Mesenchymal stem cell (in vitro differentiated cells and primary cell): ENCODE measurements at regions not wholly inside any gene's neighbourhood (a gene's known extent, or its start where the extent isn't known, plus 50 kb on each side); places are given as distances from the start of the nearest gene placed in this dataset.
A peak's percentile ranks its signal among the peaks of the same experiment; 100 is the strongest.

Experiments
- DNase-seq: peaks from one replicate; pipeline ENCODE4 v3.0.0-alpha.2; 2013
- H2AFZ ChIP-seq: one replicate; pipeline ENCODE4 v1.6.1; 2013; ENCODE audit warnings: low read depth, mild to moderate bottlenecking, control low read depth, inconsistent platforms, low read length, moderate library complexity
- H2AK5ac ChIP-seq: 2 replicates; pipeline ENCODE4 v1.6.1; 2013; ENCODE audit warnings: low read length, moderate library complexity, mild to moderate bottlenecking, inconsistent platforms; ENCODE audit not compliant: severe bottlenecking
- H2BK120ac ChIP-seq: one replicate; pipeline ENCODE4 v1.6.1; 2013; ENCODE audit warnings: low read depth, mild to moderate bottlenecking, inconsistent platforms, low read length, moderate library complexity
- H2BK12ac ChIP-seq, 2 experiments: one replicate each; pipeline ENCODE4 v1.6.1; 2013; ENCODE audit warnings: inconsistent platforms in 2 of 2, low read length in 2 of 2, mild to moderate bottlenecking in 2 of 2, moderate library complexity in 2 of 2, control low read depth in 1 of 2
- H2BK15ac ChIP-seq: one replicate; pipeline ENCODE4 v1.6.1; 2013; ENCODE audit warnings: mild to moderate bottlenecking, low read depth, inconsistent platforms; ENCODE audit not compliant: poor library complexity, severe bottlenecking
- H2BK5ac ChIP-seq: 2 replicates; pipeline ENCODE4 v1.6.1; 2013; ENCODE audit warnings: low read depth, mild to moderate bottlenecking, low read length, control low read depth, inconsistent platforms; ENCODE audit not compliant: poor library complexity, severe bottlenecking
- H3K14ac ChIP-seq, 2 experiments: one replicate each; pipeline ENCODE4 v1.6.1; 2013; ENCODE audit warnings: inconsistent platforms in 2 of 2, low read length in 2 of 2, control low read depth in 1 of 2, mild to moderate bottlenecking in 1 of 2, moderate library complexity in 1 of 2
- H3K18ac ChIP-seq, 2 experiments: one replicate each; pipeline ENCODE4 v1.6.1; 2013; ENCODE audit warnings: inconsistent platforms in 2 of 2, low read length in 2 of 2, control low read depth in 1 of 2, low read depth in 1 of 2, mild to moderate bottlenecking in 1 of 2
- H3K23ac ChIP-seq, 2 experiments: one replicate each; pipeline ENCODE4 v1.6.1; 2013; ENCODE audit warnings: inconsistent platforms in 2 of 2, low read length in 2 of 2, mild to moderate bottlenecking in 2 of 2, moderate library complexity in 2 of 2, control low read depth in 1 of 2
- H3K27ac ChIP-seq: 2 replicates; pipeline ENCODE4 v1.5.1; 2013; ENCODE audit warnings: mild to moderate bottlenecking, moderate library complexity, low read length, control low read depth, inconsistent platforms; ENCODE audit not compliant: poor library complexity, severe bottlenecking
- H3K27me3 ChIP-seq, 2 experiments: 2 replicates each; pipeline versions ENCODE4 v1.6.1 to v1.7.0; 2013; ENCODE audit warnings: low read length in 2 of 2, mild to moderate bottlenecking in 2 of 2, moderate library complexity in 2 of 2, control low read depth in 1 of 2, inconsistent platforms in 1 of 2; ENCODE audit not compliant: control insufficient read depth in 1 of 2, insufficient read depth in 1 of 2
- H3K36me3 ChIP-seq, 2 experiments: 2 replicates each; pipeline versions ENCODE4 v1.6.1 to v1.7.0; 2013; ENCODE audit warnings: low read length in 2 of 2, control low read depth in 1 of 2, inconsistent platforms in 1 of 2, low read depth in 1 of 2, mild to moderate bottlenecking in 1 of 2; ENCODE audit not compliant: insufficient read depth in 2 of 2, control insufficient read depth in 1 of 2
- H3K4ac ChIP-seq, 2 experiments: one replicate each; pipeline ENCODE4 v1.6.1; 2013; ENCODE audit warnings: inconsistent platforms in 2 of 2, low read length in 2 of 2, mild to moderate bottlenecking in 2 of 2, moderate library complexity in 2 of 2, control low read depth in 1 of 2, low read depth in 1 of 2
- H3K4me1 ChIP-seq: 2 replicates; pipeline ENCODE4 v1.6.1; 2013; ENCODE audit warnings: low read depth, low read length, control low read depth; ENCODE audit not compliant: control insufficient read depth, insufficient read depth
- H3K4me2 ChIP-seq: 2 replicates; pipeline ENCODE4 v1.6.1; 2013; ENCODE audit warnings: low read length, mild to moderate bottlenecking, inconsistent platforms; ENCODE audit not compliant: poor library complexity, severe bottlenecking
- H3K4me3 ChIP-seq, 2 experiments: 2 replicates each; pipeline versions ENCODE4 v1.5.1 to v1.7.0; 2013; ENCODE audit warnings: low read length in 2 of 2, mild to moderate bottlenecking in 2 of 2, control low read depth in 1 of 2, low read depth in 1 of 2; ENCODE audit not compliant: insufficient read depth in 1 of 2
- H3K79me1 ChIP-seq: replicated peaks from 2 replicates; pipeline ENCODE4 v1.6.1; 2013; ENCODE audit warnings: mild to moderate bottlenecking, control low read depth, low read length, inconsistent platforms; ENCODE audit not compliant: poor library complexity, severe bottlenecking
- H3K9ac ChIP-seq: 2 replicates; pipeline ENCODE4 v1.7.0; 2013; ENCODE audit warnings: mild to moderate bottlenecking, low read length, moderate library complexity
- H3K9me3 ChIP-seq: 2 replicates; pipeline ENCODE4 v1.7.0; 2013; ENCODE audit warnings: mild to moderate bottlenecking, low read length; ENCODE audit not compliant: control insufficient read depth
- H4K8ac ChIP-seq: one replicate; pipeline ENCODE4 v1.6.1; 2013; ENCODE audit warnings: inconsistent platforms, mild to moderate bottlenecking, low read length, moderate library complexity
- H4K91ac ChIP-seq: one replicate; pipeline ENCODE4 v1.6.1; 2013; ENCODE audit warnings: mild to moderate bottlenecking, low read length, inconsistent platforms
- WGBS: methylation state at CpG from one replicate; pipeline ENCODE4 v1.1.7; 2013; ENCODE audit warnings: mixed read lengths; 5-methylcytosine and 5-hydroxymethylcytosine counted together

DNA sequence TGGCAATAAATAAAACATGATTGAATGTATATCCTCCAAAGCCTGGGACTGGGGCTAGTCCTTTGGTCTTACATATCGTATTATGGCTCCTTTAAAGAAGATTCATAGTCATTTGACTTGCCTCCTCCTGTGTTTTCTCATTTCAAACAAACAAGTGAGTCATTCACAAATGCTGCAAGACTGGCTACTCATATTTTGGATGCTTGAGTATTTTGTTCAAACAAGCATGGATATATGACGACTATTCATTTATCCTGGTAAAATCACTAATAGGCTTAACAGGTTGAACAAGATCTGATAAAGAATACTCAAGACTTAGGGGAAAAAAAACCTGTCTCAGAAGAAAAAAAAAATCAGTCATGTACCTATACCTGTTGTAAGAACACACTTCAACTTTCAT lies 111.1 kb upstream of the CCDC28A start:
- no peak overlapping the region for H2BK5ac ChIP-seq
- no peak overlapping the region for H3K27ac ChIP-seq
- no peak overlapping the region for H2AK5ac ChIP-seq
- no peak overlapping the region for H2BK120ac ChIP-seq
- no peak overlapping the region for H2BK15ac ChIP-seq
- no peak overlapping the region for H3K23ac ChIP-seq
- 20% methylated on average over 1 of the region's 2 CpGs for WGBS
- no peaks in the 10 kb centered on the region for H3K9me3 ChIP-seq
- H2AFZ ChIP-seq = no peak overlapping the region
- peak overlapping the region; percentile 28 for H3K9ac ChIP-seq
- no peak overlapping the region for H3K14ac ChIP-seq
- no peak overlapping the region for H4K8ac ChIP-seq
- H3K4me3 ChIP-seq = no peak overlapping the region
- no peaks in the 10 kb centered on the region for H3K4me1 ChIP-seq
- H3K36me3 ChIP-seq = no peaks in the 10 kb centered on the region
- no peak overlapping the region for H3K18ac ChIP-seq
- no peak overlapping the region for H3K4ac ChIP-seq
- H3K4me2 ChIP-seq = no peak overlapping the region
- H3K27me3 ChIP-seq = no peaks in the 10 kb centered on the region
- H3K79me1 ChIP-seq = peaks cover 17% of the 10 kb centered on the region
- H2BK12ac ChIP-seq = no peak overlapping the region
- H4K91ac ChIP-seq = no peak overlapping the region
- peak; percentile 80 for DNase-seq

DNA sequence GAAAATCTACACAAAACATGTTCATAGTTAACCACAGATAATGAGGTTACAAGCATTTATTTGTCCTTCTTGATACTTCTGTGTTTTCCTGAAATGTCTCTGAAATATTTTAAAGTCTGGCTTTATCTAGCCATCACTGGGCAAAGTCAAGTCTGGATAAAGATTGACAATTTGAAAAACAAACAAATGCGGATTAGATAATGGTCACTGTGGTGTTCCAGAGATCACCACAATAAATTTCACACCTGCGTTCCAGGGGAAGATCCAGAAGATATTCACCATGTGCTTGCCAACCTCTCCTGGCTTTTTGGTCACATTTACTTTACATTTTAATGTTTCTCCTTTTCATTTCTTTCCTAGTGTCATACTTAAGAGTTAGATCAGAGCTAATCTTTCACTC lies 109.7 kb upstream of the CCDC28A start:
- H3K9ac ChIP-seq = no peak overlapping the region
- no peak overlapping the region for H3K14ac ChIP-seq
- H3K4ac ChIP-seq = no peak overlapping the region
- H4K91ac ChIP-seq = no peak overlapping the region
- no peak overlapping the region for H2AK5ac ChIP-seq
- H3K4me3 ChIP-seq = no peak overlapping the region
- H4K8ac ChIP-seq = no peak overlapping the region
- H3K27me3 ChIP-seq = no peaks in the 10 kb centered on the region
- peaks cover 20% of the 10 kb centered on the region for H3K79me1 ChIP-seq
- no peak overlapping the region for H2BK120ac ChIP-seq
- no peak overlapping the region for H3K27ac ChIP-seq
- no peaks in the 10 kb centered on the region for H3K9me3 ChIP-seq
- no peaks in the 10 kb centered on the region for H3K36me3 ChIP-seq
- H2BK5ac ChIP-seq = no peak overlapping the region
- no peak overlapping the region for H2BK15ac ChIP-seq
- no peak overlapping the region for H2AFZ ChIP-seq
- H3K4me2 ChIP-seq = no peak overlapping the region
- H3K18ac ChIP-seq = no peak overlapping the region
- WGBS = 92% methylated on average over 2 of the region's 2 CpGs
- H2BK12ac ChIP-seq = no peak overlapping the region
- peaks cover 1% of the 10 kb centered on the region for H3K4me1 ChIP-seq
- DNase-seq = no peak
- no peak overlapping the region for H3K23ac ChIP-seq

DNA sequence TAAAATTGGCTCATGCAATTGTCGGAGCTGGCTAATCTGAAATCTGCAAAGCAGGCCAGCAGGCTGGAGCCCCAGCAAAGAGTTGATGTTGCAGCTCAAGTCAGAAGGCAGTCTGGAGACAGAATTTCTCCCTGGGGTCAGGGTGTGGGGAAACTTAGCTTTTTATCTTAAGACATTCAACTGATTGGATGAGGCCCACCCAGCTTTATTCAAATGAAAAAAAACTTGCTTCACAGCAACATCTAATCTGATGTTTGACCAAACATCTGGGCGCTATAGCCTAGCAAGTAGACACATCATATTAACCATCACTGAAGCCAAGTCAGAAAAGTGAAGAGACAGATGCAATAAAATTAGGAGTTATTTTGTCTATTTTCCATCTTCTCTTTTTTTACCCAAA lies 108.8 kb upstream of the CCDC28A start:
- WGBS = 100% methylated on average over 2 of the region's 2 CpGs

DNA sequence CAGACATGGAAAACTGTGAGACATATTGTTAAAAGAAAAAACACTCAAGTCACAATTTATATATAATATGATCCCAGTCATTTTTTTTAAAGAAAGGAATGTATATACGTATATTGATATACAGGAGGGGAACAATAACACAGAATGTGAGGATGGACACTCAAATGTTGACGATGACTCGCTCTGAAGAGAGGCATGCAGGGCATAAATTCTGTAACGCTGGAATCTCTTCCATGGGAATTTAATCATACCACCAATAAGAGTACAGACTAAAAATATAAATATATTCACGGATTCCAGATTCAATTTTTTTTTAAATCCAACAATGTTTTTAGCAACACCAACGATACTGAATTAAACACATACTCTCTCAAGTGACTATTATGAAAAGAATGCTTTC lies 106.9 kb upstream of the CCDC28A start:
- H3K36me3 ChIP-seq = no peaks in the 10 kb centered on the region
- no peak overlapping the region for H2BK12ac ChIP-seq
- H3K14ac ChIP-seq = no peak overlapping the region
- no peak overlapping the region for H2AK5ac ChIP-seq
- H3K9me3 ChIP-seq = no peaks in the 10 kb centered on the region
- no peak overlapping the region for H2AFZ ChIP-seq
- H2BK120ac ChIP-seq = no peak overlapping the region
- peak; percentile 24 for DNase-seq
- peaks cover 1% of the 10 kb centered on the region for H3K4me1 ChIP-seq
- H3K18ac ChIP-seq = no peak overlapping the region
- no peak overlapping the region for H2BK5ac ChIP-seq
- H3K27me3 ChIP-seq = no peaks in the 10 kb centered on the region
- H3K9ac ChIP-seq = no peak overlapping the region
- H3K4me2 ChIP-seq = no peak overlapping the region
- no peak overlapping the region for H4K91ac ChIP-seq
- no peak overlapping the region for H3K4ac ChIP-seq
- no peak overlapping the region for H2BK15ac ChIP-seq
- no peak overlapping the region for H3K27ac ChIP-seq
- H3K23ac ChIP-seq = no peak overlapping the region
- H3K79me1 ChIP-seq = peaks cover 25% of the 10 kb centered on the region
- no peak overlapping the region for H3K4me3 ChIP-seq
- WGBS = 75% methylated on average over 5 of the region's 6 CpGs
- no peak overlapping the region for H4K8ac ChIP-seq

More for the DNA sequence above, 108.8 kb upstream of the CCDC28A start:
- Histone ChIP-seq H4K91ac (no peak overlapping the region), H3K9me3 (no peaks in the 10 kb centered on the region), H3K4ac (no peak overlapping the region), H3K4me3 (no peak overlapping the region), H2BK120ac (no peak overlapping the region), H2AK5ac (no peak overlapping the region), H3K27ac (no peak overlapping the region), H2BK5ac (no peak overlapping the region), H3K36me3 (no peaks in the 10 kb centered on the region), H3K27me3 (no peaks in the 10 kb centered on the region), H3K79me1 (peaks cover 26% of the 10 kb centered on the region), H3K14ac (no peak overlapping the region), H3K23ac (no peak overlapping the region), H3K9ac (no peak overlapping the region), H2BK12ac (no peak overlapping the region), H2AFZ (no peak overlapping the region), H3K18ac (no peak overlapping the region), H4K8ac (no peak overlapping the region), H3K4me1 (peaks cover 1% of the 10 kb centered on the region), H2BK15ac (no peak overlapping the region), H3K4me2 (no peak overlapping the region)
- no peak for DNase-seq
